ENCODE measurements at regions not wholly inside any gene's neighbourhood (a gene's known extent, or its start where the extent isn't known, plus 50 kb on each side); places are given as distances from the start of the nearest gene placed in this dataset.
A peak's percentile ranks its signal among the peaks of the same experiment; 100 is the strongest.

DNA sequence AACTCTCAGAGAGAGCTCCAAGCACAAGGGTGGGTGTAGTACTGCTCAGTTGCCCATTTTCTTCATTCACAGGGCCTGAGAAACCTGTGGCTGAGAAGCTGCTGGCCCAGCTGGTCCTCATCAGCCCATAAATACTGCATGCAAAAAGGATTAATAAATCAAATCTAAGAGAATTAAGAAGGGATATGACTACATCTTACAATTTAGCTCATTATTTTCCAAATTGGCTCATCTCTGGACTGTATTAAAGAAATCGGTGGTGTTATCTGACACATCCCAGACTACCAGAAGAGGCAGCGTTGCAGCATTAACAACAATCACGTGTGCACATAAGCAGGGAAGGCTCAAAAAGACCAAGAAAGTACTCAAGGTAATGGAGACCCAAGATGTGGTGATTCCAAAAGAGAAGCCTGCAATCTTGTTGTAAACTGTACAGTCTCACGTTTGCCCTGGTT, 90.7 kb downstream of the CD24 start (continued):
- TF ChIP-seq, protein P1, sequence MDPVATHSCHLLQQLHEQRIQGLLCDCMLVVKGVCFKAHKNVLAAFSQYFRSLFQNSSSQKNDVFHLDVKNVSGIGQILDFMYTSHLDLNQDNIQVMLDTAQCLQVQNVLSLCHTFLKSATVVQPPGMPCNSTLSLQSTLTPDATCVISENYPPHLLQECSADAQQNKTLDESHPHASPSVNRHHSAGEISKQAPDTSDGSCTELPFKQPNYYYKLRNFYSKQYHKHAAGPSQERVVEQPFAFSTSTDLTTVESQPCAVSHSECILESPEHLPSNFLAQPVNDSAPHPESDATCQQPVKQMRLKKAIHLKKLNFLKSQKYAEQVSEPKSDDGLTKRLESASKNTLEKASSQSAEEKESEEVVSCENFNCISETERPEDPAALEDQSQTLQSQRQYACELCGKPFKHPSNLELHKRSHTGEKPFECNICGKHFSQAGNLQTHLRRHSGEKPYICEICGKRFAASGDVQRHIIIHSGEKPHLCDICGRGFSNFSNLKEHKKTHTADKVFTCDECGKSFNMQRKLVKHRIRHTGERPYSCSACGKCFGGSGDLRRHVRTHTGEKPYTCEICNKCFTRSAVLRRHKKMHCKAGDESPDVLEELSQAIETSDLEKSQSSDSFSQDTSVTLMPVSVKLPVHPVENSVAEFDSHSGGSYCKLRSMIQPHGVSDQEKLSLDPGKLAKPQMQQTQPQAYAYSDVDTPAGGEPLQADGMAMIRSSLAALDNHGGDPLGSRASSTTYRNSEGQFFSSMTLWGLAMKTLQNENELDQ (CRISPR knock-in tag; IDR thresholded peaks at IDR 0.05; ENCODE audit: borderline replicate concordance): no peak
- no peak for TF ChIP-seq ZNF134 (CRISPR knock-in tag; conservative IDR thresholded peaks at IDR 0.05)
- no peak for TF ChIP-seq U2AF2 (optimal IDR thresholded peaks at IDR 0.05; ENCODE audit: low read depth, low read length)
- TF ChIP-seq CCAR2 (IDR thresholded peaks at IDR 0.05; ENCODE audit: low read depth, low read length): no peak
- no peak for TF ChIP-seq FOSL1 (tag; conservative IDR thresholded peaks at IDR 0.05)
- TF ChIP-seq, protein P2, sequence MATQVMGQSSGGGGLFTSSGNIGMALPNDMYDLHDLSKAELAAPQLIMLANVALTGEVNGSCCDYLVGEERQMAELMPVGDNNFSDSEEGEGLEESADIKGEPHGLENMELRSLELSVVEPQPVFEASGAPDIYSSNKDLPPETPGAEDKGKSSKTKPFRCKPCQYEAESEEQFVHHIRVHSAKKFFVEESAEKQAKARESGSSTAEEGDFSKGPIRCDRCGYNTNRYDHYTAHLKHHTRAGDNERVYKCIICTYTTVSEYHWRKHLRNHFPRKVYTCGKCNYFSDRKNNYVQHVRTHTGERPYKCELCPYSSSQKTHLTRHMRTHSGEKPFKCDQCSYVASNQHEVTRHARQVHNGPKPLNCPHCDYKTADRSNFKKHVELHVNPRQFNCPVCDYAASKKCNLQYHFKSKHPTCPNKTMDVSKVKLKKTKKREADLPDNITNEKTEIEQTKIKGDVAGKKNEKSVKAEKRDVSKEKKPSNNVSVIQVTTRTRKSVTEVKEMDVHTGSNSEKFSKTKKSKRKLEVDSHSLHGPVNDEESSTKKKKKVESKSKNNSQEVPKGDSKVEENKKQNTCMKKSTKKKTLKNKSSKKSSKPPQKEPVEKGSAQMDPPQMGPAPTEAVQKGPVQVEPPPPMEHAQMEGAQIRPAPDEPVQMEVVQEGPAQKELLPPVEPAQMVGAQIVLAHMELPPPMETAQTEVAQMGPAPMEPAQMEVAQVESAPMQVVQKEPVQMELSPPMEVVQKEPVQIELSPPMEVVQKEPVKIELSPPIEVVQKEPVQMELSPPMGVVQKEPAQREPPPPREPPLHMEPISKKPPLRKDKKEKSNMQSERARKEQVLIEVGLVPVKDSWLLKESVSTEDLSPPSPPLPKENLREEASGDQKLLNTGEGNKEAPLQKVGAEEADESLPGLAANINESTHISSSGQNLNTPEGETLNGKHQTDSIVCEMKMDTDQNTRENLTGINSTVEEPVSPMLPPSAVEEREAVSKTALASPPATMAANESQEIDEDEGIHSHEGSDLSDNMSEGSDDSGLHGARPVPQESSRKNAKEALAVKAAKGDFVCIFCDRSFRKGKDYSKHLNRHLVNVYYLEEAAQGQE (IDR thresholded peaks at IDR 0.05; ENCODE audit: borderline replicate concordance): peak; percentile 56
- TF ChIP-seq, protein P2 (CRISPR knock-in tag; IDR thresholded peaks at IDR 0.05; ENCODE audit: low read depth): no peak
- TF ChIP-seq ZNF263 (CRISPR knock-in tag; IDR thresholded peaks at IDR 0.05; ENCODE audit: borderline replicate concordance): no peak
- TF ChIP-seq ZNF76 (CRISPR knock-in tag; IDR thresholded peaks at IDR 0.05; ENCODE audit: borderline replicate concordance): no peak
- TF ChIP-seq, protein P3, sequence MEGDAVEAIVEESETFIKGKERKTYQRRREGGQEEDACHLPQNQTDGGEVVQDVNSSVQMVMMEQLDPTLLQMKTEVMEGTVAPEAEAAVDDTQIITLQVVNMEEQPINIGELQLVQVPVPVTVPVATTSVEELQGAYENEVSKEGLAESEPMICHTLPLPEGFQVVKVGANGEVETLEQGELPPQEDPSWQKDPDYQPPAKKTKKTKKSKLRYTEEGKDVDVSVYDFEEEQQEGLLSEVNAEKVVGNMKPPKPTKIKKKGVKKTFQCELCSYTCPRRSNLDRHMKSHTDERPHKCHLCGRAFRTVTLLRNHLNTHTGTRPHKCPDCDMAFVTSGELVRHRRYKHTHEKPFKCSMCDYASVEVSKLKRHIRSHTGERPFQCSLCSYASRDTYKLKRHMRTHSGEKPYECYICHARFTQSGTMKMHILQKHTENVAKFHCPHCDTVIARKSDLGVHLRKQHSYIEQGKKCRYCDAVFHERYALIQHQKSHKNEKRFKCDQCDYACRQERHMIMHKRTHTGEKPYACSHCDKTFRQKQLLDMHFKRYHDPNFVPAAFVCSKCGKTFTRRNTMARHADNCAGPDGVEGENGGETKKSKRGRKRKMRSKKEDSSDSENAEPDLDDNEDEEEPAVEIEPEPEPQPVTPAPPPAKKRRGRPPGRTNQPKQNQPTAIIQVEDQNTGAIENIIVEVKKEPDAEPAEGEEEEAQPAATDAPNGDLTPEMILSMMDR (IDR thresholded peaks at IDR 0.05 in 2 of 3, conservative IDR thresholded peaks at IDR 0.05 in 1 of 3; ENCODE audit: insufficient read depth in 2 of 3, low read depth in 1 of 3, low read length in 3 of 3): peak; percentile 8 to 47 (median 29); a peak in 2 of 6 replicates
- no peak for TF ChIP-seq ZNF785 (CRISPR knock-in tag; IDR thresholded peaks at IDR 0.05)
- no peak for TF ChIP-seq PHB (CRISPR knock-in tag; IDR thresholded peaks at IDR 0.05)
- TF ChIP-seq CBX8 (IDR thresholded peaks at IDR 0.05; ENCODE audit: borderline replicate concordance, extremely low read depth, low read depth, low read length, poor library complexity, severe bottlenecking): no peak
- TF ChIP-seq PURB (CRISPR knock-in tag; IDR thresholded peaks at IDR 0.05; ENCODE audit: low read depth): no peak
- no peak for TF ChIP-seq HSF4 (CRISPR knock-in tag; IDR thresholded peaks at IDR 0.05; ENCODE audit: borderline replicate concordance)
- TF ChIP-seq BHLHE40 (IDR thresholded peaks at IDR 0.05; ENCODE audit: low read length): peak; percentile 75
- TF ChIP-seq TBL1XR1 (IDR thresholded peaks at IDR 0.05; ENCODE audit: low read length in 2 of 2): no peak

All from K562 (cell line).